ENCODE measurements at regions not wholly inside any gene's neighbourhood (a gene's known extent, or its start where the extent isn't known, plus 50 kb on each side); places are given as distances from the start of the nearest gene placed in this dataset.

DNA sequence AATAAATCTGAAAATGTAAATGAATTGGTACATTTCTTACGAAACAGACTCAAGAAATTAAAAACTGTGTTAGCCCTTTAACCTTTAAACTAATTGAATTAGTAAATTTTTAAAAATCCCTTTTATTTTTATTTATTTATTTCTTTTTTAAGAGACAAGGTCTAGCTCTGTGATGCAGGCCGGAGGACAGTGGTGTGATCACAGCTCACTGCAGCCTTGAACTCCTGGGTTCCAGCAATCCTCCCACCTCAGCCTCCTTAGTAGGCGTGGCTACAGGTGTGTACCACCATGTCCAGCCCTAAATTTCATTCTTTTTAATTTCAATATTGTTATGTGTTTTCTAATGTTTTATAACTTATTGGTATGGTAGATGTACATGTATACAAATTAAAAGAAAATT is 72.6 kb downstream of the MYEOV start:
- no peak for TF ChIP-seq NR1H2 (CRISPR knock-in tag; IDR thresholded peaks at IDR 0.05)
- TF ChIP-seq, protein P1, sequence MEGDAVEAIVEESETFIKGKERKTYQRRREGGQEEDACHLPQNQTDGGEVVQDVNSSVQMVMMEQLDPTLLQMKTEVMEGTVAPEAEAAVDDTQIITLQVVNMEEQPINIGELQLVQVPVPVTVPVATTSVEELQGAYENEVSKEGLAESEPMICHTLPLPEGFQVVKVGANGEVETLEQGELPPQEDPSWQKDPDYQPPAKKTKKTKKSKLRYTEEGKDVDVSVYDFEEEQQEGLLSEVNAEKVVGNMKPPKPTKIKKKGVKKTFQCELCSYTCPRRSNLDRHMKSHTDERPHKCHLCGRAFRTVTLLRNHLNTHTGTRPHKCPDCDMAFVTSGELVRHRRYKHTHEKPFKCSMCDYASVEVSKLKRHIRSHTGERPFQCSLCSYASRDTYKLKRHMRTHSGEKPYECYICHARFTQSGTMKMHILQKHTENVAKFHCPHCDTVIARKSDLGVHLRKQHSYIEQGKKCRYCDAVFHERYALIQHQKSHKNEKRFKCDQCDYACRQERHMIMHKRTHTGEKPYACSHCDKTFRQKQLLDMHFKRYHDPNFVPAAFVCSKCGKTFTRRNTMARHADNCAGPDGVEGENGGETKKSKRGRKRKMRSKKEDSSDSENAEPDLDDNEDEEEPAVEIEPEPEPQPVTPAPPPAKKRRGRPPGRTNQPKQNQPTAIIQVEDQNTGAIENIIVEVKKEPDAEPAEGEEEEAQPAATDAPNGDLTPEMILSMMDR (IDR thresholded peaks at IDR 0.05), result no peak
